ENCODE measurements at regions not wholly inside any gene's neighbourhood (a gene's known extent, or its start where the extent isn't known, plus 50 kb on each side); places are given as distances from the start of the nearest gene placed in this dataset.

- no peak for DNase-seq
Measured at GRCh38 chr6:146904596-146904995, 299.6 kb upstream of the STXBP5 start.

- no peak for DNase-seq
Measured at GRCh38 chr6:146905181-146905704, 299.0 kb upstream of the STXBP5 start.

GRCh38 chr6:146908786-146909185 lies 295.4 kb upstream of the STXBP5 start:
- no peak for DNase-seq

- DNase-seq, result no peak
Measured at GRCh38 chr6:146909376-146909775, 294.8 kb upstream of the STXBP5 start.

- DNase-seq, result no peak
Measured at GRCh38 chr6:146909886-146910285, 294.3 kb upstream of the STXBP5 start.

GRCh38 chr6:146910611-146911010 lies 293.6 kb upstream of the STXBP5 start:
- DNase-seq, result no peak

- DNase-seq, result no peak
Measured at GRCh38 chr6:146911635-146912215, 292.5 kb upstream of the STXBP5 start.

- DNase-seq, result no peak
Measured at GRCh38 chr6:146912730-146913685, 291.2 kb upstream of the STXBP5 start.

GRCh38 chr6:146913842-146914488 lies 290.3 kb upstream of the STXBP5 start:
- DNase-seq, result no peak

- DNase-seq, result no peak
Measured at GRCh38 chr6:146914489-146915483, 289.4 kb upstream of the STXBP5 start.

GRCh38 chr6:146915671-146916127 lies 288.5 kb upstream of the STXBP5 start:
- no peak for DNase-seq

- no peak for DNase-seq
Measured at GRCh38 chr6:146916435-146917025, 287.7 kb upstream of the STXBP5 start.

- DNase-seq, result no peak
Measured at GRCh38 chr6:146917182-146917581, 287.0 kb upstream of the STXBP5 start.

GRCh38 chr6:146917979-146918378 lies 286.2 kb upstream of the STXBP5 start:
- DNase-seq, result no peak

- DNase-seq, result no peak
Measured at GRCh38 chr6:146919017-146919416, 285.2 kb upstream of the STXBP5 start.

GRCh38 chr6:146923205-146923833 lies 280.9 kb upstream of the STXBP5 start:
- no peak for DNase-seq

- DNase-seq, result no peak
Measured at GRCh38 chr6:146925846-146926245, 278.4 kb upstream of the STXBP5 start.

- no peak for DNase-seq
Measured at GRCh38 chr6:146928503-146928902, 275.7 kb upstream of the STXBP5 start.

- no peak for DNase-seq
Measured at GRCh38 chr6:146931214-146931613, 273.0 kb upstream of the STXBP5 start.

- DNase-seq, result no peak
Measured at GRCh38 chr6:146937316-146937715, 266.9 kb upstream of the STXBP5 start.

- DNase-seq, result no peak
Measured at GRCh38 chr6:146938266-146938665, 266.0 kb upstream of the STXBP5 start.

Measured in CD4-positive, alpha-beta T cell treated with Interleukin-4 for 4 hours (primary cell).